K562 (cell line): ENCODE measurements at regions not wholly inside any gene's neighbourhood (a gene's known extent, or its start where the extent isn't known, plus 50 kb on each side); places are given as distances from the start of the nearest gene placed in this dataset.

ENCODE experiments used
- ATAC-seq: fragments of 200-7000 bp; cut with Tn5 transposase; 3 replicates; pipeline ENCODE4 v1.9.1; 2020; ENCODE audit warnings: moderate library complexity
- BruUV-seq: library from RNA; stranded (reverse); fragments of 400-500 nt; replicated peaks from 2 replicates; lab custom pipeline; 2021; lab: Mats Ljungman, UMichigan
- CTCF ChIA-PET: fragments of 300-600 bp; formaldehyde crosslinking; extraction: SDS; loops from one replicate; lab custom pipeline; 2021; ENCODE audit warnings: low intra/inter-chr PET ratio; lab: Yijun Ruan, JAX
- POLR2A ChIA-PET: fragments of 300-600, 350-650 bp; sonication (Branson Sonifier 250); formaldehyde crosslinking; extraction: SDS; loops from one replicate; lab custom pipeline; 2021; ENCODE audit warnings: antibody characterized with exemption, inconsistent platforms; lab: Yijun Ruan, JAX
- DNase-seq, 4 experiments: peaks; one replicate each; pipeline versions ENCODE4 v3.0.0 to v3.0.0-alpha.2; 2011 to 2018; ENCODE audit warnings: low spot score in 3 of 4, mixed read lengths in 3 of 4; ENCODE audit errors: extremely low read depth in 1 of 4
- FAIRE-seq: peaks from 2 replicates; lab custom pipeline; 2011; peaks lifted over from hg19 to GRCh38; lab: Jason Lieb, UNC
- H2AFZ ChIP-seq: 2 replicates; pipeline ENCODE4 v1.6.0; 2011; ENCODE audit warnings: low read depth, low read length, control low read depth, inconsistent platforms
- H3K27ac ChIP-seq: fragments of 200-600 bp; 3 replicates; pipeline ENCODE4 v1.8.0; 2011; ENCODE audit warnings: low read depth, mild to moderate bottlenecking, control low read depth, inconsistent platforms, low read length, moderate library complexity, mixed read lengths; ENCODE audit errors: extremely low read depth
- H3K27me3 ChIP-seq, 2 experiments: fragments of 300-600 bp in 1 of 2; 2 replicates in 1 of 2; 3 replicates in 1 of 2; pipeline versions ENCODE4 v1.6.0 to v1.8.0; 2011; ENCODE audit warnings: inconsistent platforms in 2 of 2, low read length in 2 of 2, mild to moderate bottlenecking in 1 of 2, mixed read lengths in 1 of 2, moderate library complexity in 1 of 2; ENCODE audit not compliant: control insufficient read depth in 2 of 2, insufficient read depth in 2 of 2
- H3K36me3 ChIP-seq: fragments of 300-600 bp; 3 replicates; pipeline ENCODE4 v1.8.0; 2011; ENCODE audit warnings: mild to moderate bottlenecking, low read length, inconsistent platforms; ENCODE audit not compliant: control insufficient read depth, insufficient read depth
- H3K4me1 ChIP-seq, 2 experiments: fragments of 200-600 bp in 1 of 2; replicated peaks in 1 of 2; 2 replicates in 1 of 2; 3 replicates in 1 of 2; pipeline versions ENCODE4 v1.5.1 to v1.8.0; 2011; ENCODE audit warnings: inconsistent platforms in 2 of 2, low read length in 2 of 2, mild to moderate bottlenecking in 1 of 2, mixed read lengths in 1 of 2, moderate library complexity in 1 of 2; ENCODE audit not compliant: control insufficient read depth in 2 of 2, insufficient read depth in 2 of 2
- H3K4me2 ChIP-seq: 2 replicates; pipeline ENCODE4 v1.6.1; 2011; ENCODE audit warnings: low read length, control low read depth, inconsistent platforms, mixed read lengths; ENCODE audit not compliant: insufficient read depth
- H3K4me3 ChIP-seq: fragments of 200-600 bp; sonication (generic), shearing (Covaris generic); 2 replicates; pipeline ENCODE4 v1.5.1; 2016; ENCODE audit warnings: control low read depth, inconsistent platforms
- H3K79me2 ChIP-seq: fragments of 200-600 bp; 3 replicates; pipeline ENCODE4 v1.8.0; 2011; ENCODE audit warnings: low read length, inconsistent platforms; ENCODE audit not compliant: control insufficient read depth, insufficient read depth
- H3K9ac ChIP-seq, 2 experiments: 2 replicates each; pipeline versions ENCODE4 v1.6.0 to v1.6.1; 2011; ENCODE audit warnings: low read depth in 2 of 2, low read length in 2 of 2, control low read depth in 1 of 2, inconsistent platforms in 1 of 2, mild to moderate bottlenecking in 1 of 2, mixed read lengths in 1 of 2; ENCODE audit not compliant: insufficient read depth in 1 of 2
- H3K9me1 ChIP-seq: one replicate; pipeline ENCODE4 v1.6.0; 2011; ENCODE audit warnings: inconsistent platforms, mild to moderate bottlenecking, low read length, moderate library complexity; ENCODE audit not compliant: control insufficient read depth, insufficient read depth
- H3K9me3 ChIP-seq: replicated peaks from 2 replicates; pipeline ENCODE4 v1.5.1; 2011; ENCODE audit warnings: low read depth, low read length, inconsistent platforms; ENCODE audit not compliant: control insufficient read depth, insufficient read depth
- H4K20me1 ChIP-seq: replicated peaks from 2 replicates; pipeline ENCODE4 v1.6.1; 2011; ENCODE audit warnings: low read length, inconsistent platforms, mixed read lengths; ENCODE audit not compliant: control insufficient read depth, insufficient read depth
- ARNT ChIP-seq, 2 experiments: fragments of 450-650 bp; IDR thresholded peaks; 2 replicates each; pipeline ENCODE4 v1.6.1; 2016; ENCODE audit warnings: mild to moderate bottlenecking in 1 of 2
- CCNT2 ChIP-seq: IDR thresholded peaks from 2 replicates; pipeline ENCODE4 v1.6.1; 2011; ENCODE audit warnings: borderline replicate concordance, low read depth, mild to moderate bottlenecking, moderate library complexity, mixed read lengths, low read length; ENCODE audit not compliant: insufficient read length; ENCODE audit errors: extremely low read depth
- KHSRP ChIP-seq: fragments of 450-650 bp; IDR thresholded peaks from 2 replicates; pipeline ENCODE4 v1.6.1; 2017
- KLF13 ChIP-seq: fragments of 450-650 bp; IDR thresholded peaks from 2 replicates; pipeline ENCODE4 v1.6.1; 2016; ENCODE audit warnings: missing genetic modification characterization, low read depth, mild to moderate bottlenecking, missing compliant biosample characterization, moderate library complexity, borderline replicate concordance
- MAZ ChIP-seq, 2 experiments: fragments of 450-650 bp in 1 of 2; sonication (generic) in 1 of 2; formaldehyde crosslinking; IDR thresholded peaks in 1 of 2; conservative IDR thresholded peaks in 1 of 2; 2 replicates each; pipeline versions ENCODE4 v1.4.0 to v1.5.0; 2020; ENCODE audit warnings: mild to moderate bottlenecking in 1 of 2, missing genetic modification reagents in 1 of 2
- RCOR1 ChIP-seq, 2 experiments: IDR thresholded peaks; 2 replicates each; pipeline ENCODE4 v1.6.1; 2012; ENCODE audit warnings: low read depth in 2 of 2, low read length in 2 of 2, borderline replicate concordance in 1 of 2, improper control_type of control experiment in 1 of 2
- WHSC1 ChIP-seq: IDR thresholded peaks from one replicate; pipeline ENCODE4 v1.6.1; 2012; ENCODE audit warnings: low read length, control low read depth, inconsistent platforms
- XRCC4 ChIP-seq: IDR thresholded peaks from one replicate; pipeline ENCODE4 v1.6.1; 2011; ENCODE audit not compliant: insufficient read depth, insufficient read length; ENCODE audit errors: extremely low read depth
- ZBED1 ChIP-seq: IDR thresholded peaks from 2 replicates; pipeline ENCODE4 v1.6.1; 2014
- ZBTB40 ChIP-seq, 2 experiments: fragments of 450-650 bp in 1 of 2; sonication (generic) in 1 of 2; formaldehyde crosslinking in 1 of 2; IDR thresholded peaks; 2 replicates each; pipeline versions ENCODE4 v1.7.1 to v1.9.0; 2016 to 2022; ENCODE audit warnings: inconsistent platforms in 1 of 2, mild to moderate bottlenecking in 1 of 2, missing genetic modification reagents in 1 of 2
- ZNF239 ChIP-seq: fragments of 250-450 bp; sonication (Bioruptor Pico); IDR thresholded peaks from 2 replicates; pipeline ENCODE4 v1.4.0; 2020; ENCODE audit warnings: mild to moderate bottlenecking
- ZNF282 ChIP-seq: sonication (generic); formaldehyde crosslinking; IDR thresholded peaks from 2 replicates; pipeline ENCODE4 v1.8.1; 2023; ENCODE audit warnings: missing genetic modification reagents
- ZNF511 ChIP-seq: sonication (generic); formaldehyde crosslinking; IDR thresholded peaks from 2 replicates; pipeline ENCODE4 v1.8.0; 2022; ENCODE audit warnings: mild to moderate bottlenecking, missing genetic modification reagents
- WGBS: fragments of 100-300 bp; shearing (Covaris generic); methylation state at CpG from one replicate; pipeline ENCODE4 v1.1.6; 2016; ENCODE audit warnings: low coverage, mixed read lengths; ENCODE audit not compliant: insufficient coverage; ENCODE audit errors: missing lambda C conversion rate; 5-methylcytosine and 5-hydroxymethylcytosine counted together
- in situ Hi-C: fragments of 300-500 bp; cut with MboI; formaldehyde crosslinking; loops from 4 replicates; pipeline ENCODE4 v1.15.0; 2018; ENCODE audit warnings: inconsistent platforms, mixed read lengths
- intact Hi-C: fragments of 100-400 bp; cut with micrococcal nuclease; formaldehyde crosslinking; loops from 2 replicates; pipeline ENCODE4 v1.14.2; 2022

- FAIRE-seq = no peak
- Histone ChIP-seq H3K9me3 (no peaks in the 10 kb centered on the region), H2AFZ (no peak overlapping the region), H3K4me3 (no peak overlapping the region), H4K20me1 (0 out of 2 replicates have a peak, but pooled peaks cover 5% of the 10 kb centered on the region), H3K9me1 (no peaks in the 10 kb centered on the region), H3K79me2 (no peaks in the 10 kb centered on the region), H3K9ac (no peak overlapping the region), H3K4me1 (no peaks in the 10 kb centered on the region), H3K36me3 (no peaks in the 10 kb centered on the region), H3K4me2 (no peak overlapping the region), H3K27ac (no peak overlapping the region), H3K27me3 (peaks cover 15 to 17% of the 10 kb centered on the region in 2 experiments; a peak in 4 of 5 replicates)
- BruUV-seq = no TSS peak
- 0% methylated on average over 8 of the region's 8 CpGs for WGBS
- in situ Hi-C loops (no loop called here), intact Hi-C loops (loop anchor here (5.0 kb wide), 2 partner anchors 471 to 761 kb away; no protein-coding TSS in a partner anchor)
- no peak for DNase-seq
- ChIA-PET CTCF (interaction anchor here (1.2 kb wide), 1 partner anchor 469 kb away, joined by 3 read pairs; no protein-coding TSS in a partner anchor), POLR2A (no interaction called here)
- ATAC-seq = no peak
- no peak for TF ChIP-seq ZBED1
- no peak for TF ChIP-seq CCNT2
- TF ChIP-seq KHSRP = no peak
- no peak for TF ChIP-seq XRCC4
- TF ChIP-seq WHSC1 = no peak
- TF ChIP-seq MAZ (CRISPR knock-in tag; conservative IDR thresholded peaks at IDR 0.05 in 1 of 2, IDR thresholded peaks at IDR 0.05 in 1 of 2) = no peak
- TF ChIP-seq ZNF511 = no peak
- TF ChIP-seq RCOR1 (IDR thresholded peaks at IDR 0.05; ENCODE audit: borderline replicate concordance in 1 of 2, low read depth in 2 of 2, low read length in 2 of 2) = no peak
- no peak for TF ChIP-seq ZNF282 (CRISPR knock-in tag)
- TF ChIP-seq KLF13 = no peak
- no peak for TF ChIP-seq ZNF239 (CRISPR knock-in tag)
- TF ChIP-seq ARNT (IDR thresholded peaks at IDR 0.05) = no peak
- no peak for TF ChIP-seq ZBTB40 (IDR thresholded peaks at IDR 0.05)
- TF ChIP-seq ZBTB40 (CRISPR knock-in tag; IDR thresholded peaks at IDR 0.05) = no peak
Observed at GRCh38 chr18:21958263-21958662, 211.1 kb upstream of the GATA6 start.
